Aorta (tissue), 5 donors: ENCODE measurements at regions not wholly inside any gene's neighbourhood (a gene's known extent, or its start where the extent isn't known, plus 50 kb on each side); places are given as distances from the start of the nearest gene placed in this dataset.

Experiments
- ATAC-seq: fragments of 200-7000 bp; cut with Tn5 transposase; one replicate; pipeline ENCODE4 v1.9.1; 2022; ENCODE audit warnings: moderate library complexity; ENCODE audit not compliant: low FRiP score
- DNase-seq, 2 donors: peaks; one replicate each; pipeline ENCODE4 v3.0.0-alpha.2; 2020
- H3K27ac ChIP-seq, 2 donors: one replicate each; pipeline ENCODE4 v1.5.1; 2013; ENCODE audit warnings: low read length in 2 of 2, mild to moderate bottlenecking in 2 of 2, moderate library complexity in 2 of 2, control low read depth in 1 of 2, inconsistent platforms in 1 of 2, low read depth in 1 of 2
- H3K27me3 ChIP-seq, 2 donors: one replicate each; pipeline ENCODE4 v1.6.1; 2013; ENCODE audit warnings: control low read depth in 1 of 2, low read length in 1 of 2, mild to moderate bottlenecking in 1 of 2, moderate library complexity in 1 of 2; ENCODE audit not compliant: insufficient read depth in 2 of 2, control insufficient read depth in 1 of 2
- H3K36me3 ChIP-seq, 2 donors: one replicate each; pipeline ENCODE4 v1.6.1; 2013; ENCODE audit warnings: control low read depth in 1 of 2, low read length in 1 of 2, mild to moderate bottlenecking in 1 of 2; ENCODE audit not compliant: insufficient read depth in 2 of 2, control insufficient read depth in 1 of 2
- H3K4me1 ChIP-seq, 2 donors: one replicate each; pipeline ENCODE4 v1.6.1; 2013; ENCODE audit warnings: low read length in 2 of 2, control low read depth in 1 of 2, mild to moderate bottlenecking in 1 of 2, moderate library complexity in 1 of 2; ENCODE audit not compliant: insufficient read depth in 2 of 2, control insufficient read depth in 1 of 2
- H3K4me3 ChIP-seq, 2 donors: one replicate each; pipeline ENCODE4 v1.5.1; 2013; ENCODE audit warnings: low read length in 2 of 2, control low read depth in 1 of 2, mild to moderate bottlenecking in 1 of 2
- H3K9me3 ChIP-seq: one replicate; pipeline ENCODE4 v1.6.1; 2013; ENCODE audit warnings: mild to moderate bottlenecking, low read length; ENCODE audit not compliant: control insufficient read depth
- WGBS, 2 donors: extraction: QIAGEN DNeasy Blood & Tissue Kit; methylation state at CpG; one replicate each; pipeline ENCODE4 v1.1.7; 2013; 5-methylcytosine and 5-hydroxymethylcytosine counted together
- intact Hi-C, 2 donors: fragments of 100-400 bp; cut with DNase I; formaldehyde crosslinking; loops; one replicate each; pipeline versions ENCODE4 v1.14.2 to v1.15.0; 2022
- donor health status: healthy with polysubstance abuse.
- donor health status: Bipolar disorder and iron deficiency.
- donor health status: DM: no; HTN: no; CAD: no.
- donor health status: DM: no; HTN: no; CAD: no.
- donor health status: DM: yes; HTN: yes; CAD: no.

DNA sequence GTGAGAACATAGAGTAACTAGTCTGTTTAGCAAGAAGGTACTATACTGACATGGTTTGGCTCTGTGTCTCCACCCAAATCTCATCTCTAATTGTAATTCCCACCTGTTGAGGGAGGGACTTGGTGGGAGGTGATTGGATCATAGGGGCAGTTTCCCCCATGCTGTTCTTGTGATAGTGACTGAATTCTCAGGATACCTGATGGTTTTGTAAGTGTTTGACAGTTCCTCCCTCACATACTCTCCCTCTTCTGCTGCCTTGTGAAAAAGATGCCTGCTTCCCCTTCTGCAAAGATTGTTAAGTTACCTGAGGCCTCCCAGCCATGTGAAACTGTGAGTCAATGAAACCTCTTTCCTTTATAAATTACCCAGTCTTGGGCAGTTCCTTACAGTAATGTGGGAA, 240.4 kb upstream of the ST8SIA4 start:
- Histone ChIP-seq H3K27me3 (no peaks in the 10 kb centered on the region), H3K36me3 (no peaks in the 10 kb centered on the region), H3K4me1 (no peaks in the 10 kb centered on the region), H3K9me3 (no peaks in the 10 kb centered on the region), H3K4me3 (no peak overlapping the region), H3K27ac (no peak overlapping the region)
- intact Hi-C loops, result no loop called here
- DNase-seq, result no peak
- no peak for ATAC-seq

DNA sequence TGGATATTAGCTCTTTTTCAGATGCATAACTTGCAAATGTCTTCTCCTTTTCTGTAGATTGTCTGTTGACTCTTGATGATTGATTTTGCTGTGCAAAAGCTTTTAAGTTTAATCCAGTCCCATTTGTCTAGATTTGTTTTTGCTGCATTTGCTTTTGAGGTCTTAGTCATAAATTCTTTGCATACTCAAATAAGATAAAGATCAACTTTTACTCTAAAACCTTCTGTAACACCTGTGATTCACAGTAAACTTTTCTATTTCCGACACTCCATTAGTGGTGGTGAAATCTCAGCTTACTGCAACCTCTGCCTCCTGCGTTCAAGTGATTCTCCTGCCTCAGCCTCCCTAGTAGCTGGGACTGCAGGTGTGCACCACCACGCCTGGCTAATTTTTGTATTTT, 239.0 kb upstream of the ST8SIA4 start:
- no peak for DNase-seq
- Histone ChIP-seq H3K4me1 (no peaks in the 10 kb centered on the region), H3K4me3 (no peak overlapping the region), H3K27me3 (no peaks in the 10 kb centered on the region), H3K36me3 (no peaks in the 10 kb centered on the region), H3K27ac (no peak overlapping the region), H3K9me3 (no peaks in the 10 kb centered on the region)
- whole genome bisulfite sequencing, 2 donors, result 88 to 91% methylated on average over 3 of the region's 3 CpGs
- no peak for ATAC-seq
- intact Hi-C loops, result no loop called here

DNA sequence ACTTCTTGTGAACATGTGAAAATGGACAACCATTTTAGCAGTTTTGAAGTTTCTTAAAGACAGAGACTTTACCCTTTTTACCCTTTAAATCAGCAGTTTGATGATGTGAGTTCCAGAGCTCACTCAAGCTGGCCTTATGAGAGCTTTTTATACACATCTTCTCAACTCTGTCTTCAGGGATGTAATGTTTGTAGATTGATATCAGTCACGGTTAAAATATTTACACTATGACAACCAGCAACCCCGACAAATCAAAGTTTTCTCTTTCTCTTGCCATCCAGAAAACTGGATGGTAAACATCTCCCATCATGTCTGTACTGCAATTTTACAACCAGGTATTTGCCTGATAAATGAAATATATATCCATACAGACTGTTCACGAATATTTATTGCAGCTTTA, 233.4 kb upstream of the ST8SIA4 start:
- H3K27me3 ChIP-seq, result no peaks in the 10 kb centered on the region
- H3K4me3 ChIP-seq, result no peak overlapping the region
- no peak for DNase-seq
- WGBS, 2 donors, result 70% methylated on average over 3 of the region's 3 CpGs
- ATAC-seq, result no peak
- intact Hi-C loops, result no loop called here
- H3K36me3 ChIP-seq, result no peaks in the 10 kb centered on the region
- H3K27ac ChIP-seq, result no peak overlapping the region
- no peaks in the 10 kb centered on the region for H3K4me1 ChIP-seq
- H3K9me3 ChIP-seq, result no peaks in the 10 kb centered on the region

DNA sequence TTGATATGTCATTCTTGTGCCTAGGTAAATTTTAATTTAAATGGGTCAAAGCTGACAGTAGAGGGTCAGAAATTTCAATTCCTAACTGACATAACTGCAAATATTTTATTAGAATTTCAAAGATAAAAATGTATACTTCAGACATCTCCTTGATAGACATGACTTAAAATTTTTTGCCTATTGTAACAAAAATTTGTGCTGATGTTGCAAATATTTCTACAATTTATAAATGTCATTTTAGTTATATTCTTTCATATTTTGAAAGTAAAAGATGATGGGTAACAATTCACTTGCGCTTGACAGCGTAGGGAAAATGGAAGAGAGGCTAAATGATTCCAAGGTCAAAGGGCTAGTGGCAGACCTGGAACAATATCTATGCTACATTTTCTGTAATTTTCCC, 220.3 kb upstream of the ST8SIA4 start:
- ATAC-seq (no peak), DNase-seq (no peak)
- H3K4me3 ChIP-seq, result no peak overlapping the region
- no peaks in the 10 kb centered on the region for H3K27me3 ChIP-seq
- intact Hi-C loops, result no loop called here
- no peaks in the 10 kb centered on the region for H3K9me3 ChIP-seq
- WGBS, 2 donors, result 84 to 87% methylated on average over 2 of the region's 2 CpGs
- H3K4me1 ChIP-seq, result no peaks in the 10 kb centered on the region
- H3K36me3 ChIP-seq, result no peaks in the 10 kb centered on the region
- H3K27ac ChIP-seq, result no peak overlapping the region

DNA sequence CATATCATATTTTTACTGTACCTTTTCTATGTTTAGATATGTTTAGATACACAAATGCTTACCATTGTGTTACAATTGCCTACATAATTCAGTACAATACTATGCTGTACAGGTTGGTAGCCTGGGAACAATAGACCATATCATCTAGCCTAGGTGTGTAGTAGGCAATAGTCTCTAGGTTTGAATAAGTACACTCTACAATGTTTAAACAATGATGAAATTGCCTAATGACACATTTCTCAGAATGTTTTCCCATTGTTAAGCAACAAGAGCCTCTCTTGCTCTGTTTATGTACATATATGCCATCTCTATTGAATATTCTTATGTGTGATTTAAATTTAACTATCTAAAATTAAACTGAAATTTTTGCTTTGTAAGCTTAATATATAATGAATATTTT, 209.6 kb upstream of the ST8SIA4 start:
- Histone ChIP-seq H3K27ac (no peak overlapping the region), H3K36me3 (no peaks in the 10 kb centered on the region), H3K9me3 (no peaks in the 10 kb centered on the region), H3K27me3 (no peaks in the 10 kb centered on the region), H3K4me1 (no peaks in the 10 kb centered on the region), H3K4me3 (no peak overlapping the region)
- DNase-seq (no peak), ATAC-seq (no peak)
- intact Hi-C loops, result no loop called here

DNA sequence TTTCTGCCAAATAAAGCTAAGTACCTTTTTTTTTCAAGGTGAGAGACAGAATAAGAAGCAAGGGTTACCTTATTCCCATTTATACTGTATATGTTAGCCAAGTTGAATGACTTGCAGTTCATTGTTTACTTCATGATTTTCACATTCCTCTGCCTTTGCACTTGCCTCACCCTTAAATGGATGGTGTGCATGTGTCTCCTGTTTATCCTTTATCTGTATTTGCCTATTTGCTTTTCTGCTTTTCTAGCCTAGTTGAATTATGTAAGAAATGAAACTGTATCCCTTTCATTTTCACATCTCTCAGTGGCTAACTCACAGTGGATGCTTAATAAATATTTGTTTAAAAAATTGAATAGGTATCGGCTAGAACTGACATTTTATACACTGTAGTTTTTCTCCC, 200.8 kb upstream of the ST8SIA4 start:
- no peak for ATAC-seq
- H3K9me3 ChIP-seq, result no peaks in the 10 kb centered on the region
- H3K27ac ChIP-seq, result no peak overlapping the region
- H3K4me3 ChIP-seq, result no peak overlapping the region
- 62 to 79% methylated on average over 1 of the region's 1 CpG for WGBS, 2 donors
- DNase-seq, result no peak
- intact Hi-C loops, result no loop called here
- no peaks in the 10 kb centered on the region for H3K4me1 ChIP-seq
- H3K36me3 ChIP-seq, result no peaks in the 10 kb centered on the region
- no peaks in the 10 kb centered on the region for H3K27me3 ChIP-seq

DNA sequence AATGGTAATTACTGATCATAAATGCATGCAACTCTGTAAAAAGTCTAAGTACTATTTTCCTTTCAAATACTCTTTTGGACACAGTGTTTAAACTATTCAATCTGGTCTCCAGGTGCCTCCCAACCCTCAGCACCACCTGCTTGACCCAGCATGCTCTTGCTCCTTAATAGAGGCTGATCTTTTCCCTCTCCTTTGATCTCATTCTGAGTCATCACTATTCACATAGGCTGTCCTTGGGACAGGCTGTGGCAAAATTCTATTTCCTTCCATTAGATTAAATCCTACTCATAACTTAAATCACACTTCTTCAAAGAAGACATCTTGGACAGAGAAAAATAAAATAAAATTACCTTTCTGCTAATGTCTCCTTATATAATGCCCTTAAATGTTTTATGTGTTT, 199.4 kb upstream of the ST8SIA4 start:
- Histone ChIP-seq H3K4me3 (no peak overlapping the region), H3K27ac (no peak overlapping the region), H3K27me3 (no peaks in the 10 kb centered on the region), H3K4me1 (no peaks in the 10 kb centered on the region), H3K36me3 (no peaks in the 10 kb centered on the region), H3K9me3 (no peaks in the 10 kb centered on the region)
- ATAC-seq (no peak), DNase-seq (no peak)
- intact Hi-C loops, result no loop called here

DNA sequence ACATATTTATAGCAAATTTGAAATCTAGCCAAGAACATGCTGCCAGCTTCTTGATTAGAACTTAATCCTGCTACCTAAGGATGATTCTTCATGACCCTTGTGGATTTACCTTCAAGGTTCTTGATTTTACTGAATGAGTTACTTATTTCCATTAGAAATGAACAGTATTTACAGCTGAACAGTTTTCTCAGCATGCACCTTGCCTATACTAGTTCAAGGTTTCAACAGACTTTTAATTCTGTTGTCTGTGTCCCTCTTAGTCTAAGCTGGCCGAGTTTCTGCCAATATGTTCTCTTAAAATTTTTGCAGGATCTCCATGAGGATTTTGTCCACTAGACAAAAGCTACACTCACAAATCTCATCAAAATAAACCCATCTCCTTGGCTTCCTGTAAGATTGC, 188.8 kb upstream of the ST8SIA4 start:
- intact Hi-C loops, result no loop called here
- Histone ChIP-seq H3K27ac (no peak overlapping the region), H3K9me3 (no peaks in the 10 kb centered on the region), H3K36me3 (no peaks in the 10 kb centered on the region), H3K4me3 (no peak overlapping the region), H3K4me1 (no peaks in the 10 kb centered on the region), H3K27me3 (peaks cover 0 to 1% of the 10 kb centered on the region in 2 donors)
- WGBS, 2 donors, result 68 to 74% methylated on average over 1 of the region's 1 CpG
- no peak for ATAC-seq
- no peak for DNase-seq

DNA sequence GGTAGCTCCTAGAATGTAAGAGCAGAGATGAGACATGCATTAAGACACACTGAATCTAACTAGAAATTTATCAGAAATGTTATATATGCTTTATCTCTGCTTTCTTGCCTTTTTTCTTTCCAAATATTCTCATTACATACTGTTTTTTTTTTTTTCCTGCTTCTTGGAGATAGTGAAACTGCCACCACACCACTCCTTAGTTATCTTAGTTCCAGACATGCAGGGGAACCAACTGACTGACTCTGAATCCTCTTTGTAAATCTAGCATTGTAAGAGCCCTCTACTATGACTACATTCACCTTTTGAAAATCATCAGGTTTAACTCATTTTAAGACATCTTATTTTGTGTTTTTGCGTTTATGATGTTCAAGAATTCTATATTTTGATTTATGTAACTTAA, 181.3 kb upstream of the ST8SIA4 start:
- no peak for DNase-seq
- intact Hi-C loops, result no loop called here
- Histone ChIP-seq H3K4me1 (no peaks in the 10 kb centered on the region), H3K9me3 (no peaks in the 10 kb centered on the region), H3K36me3 (no peaks in the 10 kb centered on the region), H3K27ac (no peak overlapping the region), H3K4me3 (no peak overlapping the region), H3K27me3 (no peaks in the 10 kb centered on the region)
- no peak for ATAC-seq
- WGBS, 2 donors, result 81 to 82% methylated on average over 1 of the region's 1 CpG
